Neural cell (in vitro differentiated cells): ENCODE measurements at regions not wholly inside any gene's neighbourhood (a gene's known extent, or its start where the extent isn't known, plus 50 kb on each side); places are given as distances from the start of the nearest gene placed in this dataset.

Experiments
- CTCF ChIP-seq: fragments of 450-650 bp; IDR thresholded peaks from 2 replicates; pipeline ENCODE4 v1.5.1; 2014; ENCODE audit warnings: antibody characterized with exemption, mild to moderate bottlenecking, moderate library complexity; ENCODE audit not compliant: poor library complexity, severe bottlenecking
- EP300 ChIP-seq: fragments of 450-650 bp; conservative IDR thresholded peaks from 2 replicates; pipeline ENCODE4 v1.6.1; 2014; ENCODE audit warnings: antibody characterized with exemption, mild to moderate bottlenecking, moderate library complexity; ENCODE audit not compliant: poor library complexity, severe bottlenecking
- EZH2 ChIP-seq: fragments of 200-600, 300-800 bp; shearing (Covaris generic), sonication (generic); IDR thresholded peaks from 2 replicates; pipeline ENCODE4 v1.6.1; 2014; ENCODE audit warnings: antibody characterized with exemption, low read length, borderline replicate concordance, mild to moderate bottlenecking; ENCODE audit not compliant: insufficient read depth, poor library complexity, severe bottlenecking
- MXI1 ChIP-seq: fragments of 450-650 bp; conservative IDR thresholded peaks from 2 replicates; pipeline ENCODE4 v1.6.1; 2014; ENCODE audit warnings: antibody characterized with exemption, mild to moderate bottlenecking; ENCODE audit not compliant: poor library complexity, severe bottlenecking
- POLR2AphosphoS5 ChIP-seq: IDR thresholded peaks from 2 replicates; pipeline ENCODE4 v1.6.1; 2012
- RAD21 ChIP-seq: fragments of 450-650 bp; conservative IDR thresholded peaks from 2 replicates; pipeline ENCODE4 v1.6.1; 2014; ENCODE audit warnings: antibody characterized with exemption, mild to moderate bottlenecking, moderate library complexity
- REST ChIP-seq: IDR thresholded peaks from 2 replicates; pipeline ENCODE4 v1.6.1; 2012; ENCODE audit warnings: borderline replicate concordance
- TAF1 ChIP-seq: IDR thresholded peaks from 2 replicates; pipeline ENCODE4 v1.6.1; 2012; ENCODE audit warnings: low read depth

DNA sequence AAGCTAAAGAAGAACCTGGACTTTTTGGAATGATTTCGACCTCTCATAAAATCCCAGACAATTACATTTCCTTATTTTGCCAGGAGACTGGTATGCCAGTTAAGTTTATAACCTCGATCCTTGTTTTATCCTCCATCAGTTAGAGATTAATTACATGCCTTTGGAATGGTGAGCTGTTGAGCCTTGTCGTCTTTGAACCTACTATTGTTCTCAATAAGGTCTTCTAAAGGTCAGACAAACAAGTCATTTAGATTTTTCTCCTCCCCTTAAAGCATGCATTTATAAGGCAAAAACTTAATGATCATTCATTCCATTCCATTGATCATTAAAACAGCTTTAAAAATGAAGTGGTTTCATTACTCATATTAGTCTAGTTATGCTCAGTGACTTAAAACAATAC is 304.9 kb downstream of the DOCK8 start:
- TF ChIP-seq EP300 (no peak), CTCF (no peak), RAD21 (no peak), POLR2AphosphoS5 (no peak), TAF1 (no peak), MXI1 (no peak), EZH2 (no peak), REST (no peak)
